ENCODE measurements at regions not wholly inside any gene's neighbourhood (a gene's known extent, or its start where the extent isn't known, plus 50 kb on each side); places are given as distances from the start of the nearest gene placed in this dataset.

DNA sequence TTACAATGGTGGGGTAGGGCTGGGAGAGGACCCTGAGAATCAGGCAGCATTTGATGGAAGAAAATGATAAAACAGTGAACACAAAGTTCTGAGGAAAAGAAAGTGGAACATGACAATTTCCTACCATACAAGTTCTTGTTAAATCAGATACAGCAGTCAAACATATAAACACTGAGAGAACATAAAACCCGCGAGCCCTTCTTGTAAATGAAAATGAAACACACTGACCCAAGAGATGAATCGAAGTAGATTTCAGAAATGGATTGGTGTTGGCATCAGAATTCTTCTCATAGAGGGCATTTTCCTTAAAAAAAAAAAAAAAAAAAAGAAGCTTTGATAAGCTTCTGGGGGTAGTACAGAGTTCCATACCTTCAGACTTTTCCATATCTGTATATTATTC, 134.7 kb upstream of the TMEM45B start:
- ChIA-PET CTCF (no interaction called here), POLR2A (ENCODE audit: unreplicated experiment) (interaction anchor here (0.6 kb wide), 2 partner anchors 11 to 911 kb away, joined by 4 to 7 read pairs; no protein-coding TSS in a partner anchor)
- no CpG with 5 or more reads among the region's 3 CpGs for WGBS, 2 experiments (ENCODE audit: extremely low coverage in 2 of 2, insufficient read length in 1 of 2)
- Histone ChIP-seq H3K9ac (ENCODE audit: low read depth, low read length) (no peak overlapping the region), H3K36me3 (ENCODE audit: control insufficient read depth, insufficient read depth, low read length) (no peaks in the 10 kb centered on the region), H3K4me3 (ENCODE audit: insufficient read depth, low read depth, low read length) (no peak overlapping the region), H2BK15ac (ENCODE audit: low read depth, low read length) (no peak overlapping the region), H3K9me1 (ENCODE audit: insufficient read depth, low read length) (no peaks in the 10 kb centered on the region), H3K4me2 (ENCODE audit: low read depth, low read length) (no peak overlapping the region), H3K23ac (ENCODE audit: low read depth, low read length) (no peak overlapping the region), H2BK20ac (ENCODE audit: low read depth, low read length) (no peak overlapping the region), H4K5ac (ENCODE audit: low read depth, low read length) (no peak overlapping the region), H3K27ac (ENCODE audit: insufficient read depth, low read length) (no peak overlapping the region), H3K27me3 (ENCODE audit: control insufficient read depth, insufficient read depth, low read length) (no peaks in the 10 kb centered on the region; the same call in 1 of the 2 replicates), H3K56ac (ENCODE audit: extremely low read depth, insufficient read depth, low read length) (no peak overlapping the region), H2AK9ac (replicated peaks; ENCODE audit: low read depth, low read length, poor library complexity) (no peak overlapping the region), H4K91ac (ENCODE audit: insufficient read depth, low read depth, low read length) (no peak overlapping the region), H2AK5ac (ENCODE audit: low read depth, low read length) (no peak overlapping the region), H2AFZ (replicated peaks; ENCODE audit: low read length, poor library complexity) (no peak overlapping the region), H3K79me1 (ENCODE audit: low read depth in 1 of 2, low read length in 2 of 2) (no peaks in the 10 kb centered on the region), H3K9me3 (ENCODE audit: control insufficient read depth, insufficient read depth, low read length) (no peaks in the 10 kb centered on the region), H4K8ac (ENCODE audit: low read depth in 2 of 2, low read length in 2 of 2) (no peak overlapping the region), H3K14ac (replicated peaks; ENCODE audit: low read depth, low read length) (no peak overlapping the region), H3K4ac (ENCODE audit: low read depth, low read length) (no peak overlapping the region), H2BK5ac (ENCODE audit: low read depth, low read length, poor library complexity, severe bottlenecking) (no peak overlapping the region), H3K4me1 (ENCODE audit: control insufficient read depth, insufficient read depth, low read length) (no peaks in the 10 kb centered on the region), H2BK120ac (ENCODE audit: low read depth, low read length) (no peak overlapping the region), H3K18ac (ENCODE audit: low read depth, low read length) (no peak overlapping the region), H4K20me1 (ENCODE audit: insufficient read depth, low read length) (no peaks in the 10 kb centered on the region)
- DNase-seq (no peak), ATAC-seq (ENCODE audit: low read depth) (no peak)
- no TSS peak for BruUV-seq (replicated peaks)
- dilution Hi-C loops (cut with HindIII; ENCODE audit: low sequenced_read_pairs, unreplicated experiment) = no loop called here
- in situ Hi-C loops (cut with MboI; ENCODE audit: low sequenced_read_pairs) = no loop called here
- no peak for TF ChIP-seq NFE2L2 (IDR thresholded peaks at IDR 0.05; ENCODE audit: low read depth, low read length)
- TF ChIP-seq MXI1 (IDR thresholded peaks at IDR 0.05; ENCODE audit: borderline replicate concordance, low read depth, low read length) = no peak
- no peak for TF ChIP-seq RCOR1 (IDR thresholded peaks at IDR 0.05; ENCODE audit: insufficient replicate concordance, low read length)
- TF ChIP-seq CHD1 (IDR thresholded peaks at IDR 0.05; ENCODE audit: low read depth, low read length) = no peak
- TF ChIP-seq CEBPB (IDR thresholded peaks at IDR 0.05; ENCODE audit: low read depth, low read length) = no peak
- TF ChIP-seq MAZ (IDR thresholded peaks at IDR 0.05; ENCODE audit: borderline replicate concordance, low read depth, low read length) = no peak
- TF ChIP-seq FOS (IDR thresholded peaks at IDR 0.05; ENCODE audit: low read depth, low read length) = no peak
- TF ChIP-seq, protein P1, sequence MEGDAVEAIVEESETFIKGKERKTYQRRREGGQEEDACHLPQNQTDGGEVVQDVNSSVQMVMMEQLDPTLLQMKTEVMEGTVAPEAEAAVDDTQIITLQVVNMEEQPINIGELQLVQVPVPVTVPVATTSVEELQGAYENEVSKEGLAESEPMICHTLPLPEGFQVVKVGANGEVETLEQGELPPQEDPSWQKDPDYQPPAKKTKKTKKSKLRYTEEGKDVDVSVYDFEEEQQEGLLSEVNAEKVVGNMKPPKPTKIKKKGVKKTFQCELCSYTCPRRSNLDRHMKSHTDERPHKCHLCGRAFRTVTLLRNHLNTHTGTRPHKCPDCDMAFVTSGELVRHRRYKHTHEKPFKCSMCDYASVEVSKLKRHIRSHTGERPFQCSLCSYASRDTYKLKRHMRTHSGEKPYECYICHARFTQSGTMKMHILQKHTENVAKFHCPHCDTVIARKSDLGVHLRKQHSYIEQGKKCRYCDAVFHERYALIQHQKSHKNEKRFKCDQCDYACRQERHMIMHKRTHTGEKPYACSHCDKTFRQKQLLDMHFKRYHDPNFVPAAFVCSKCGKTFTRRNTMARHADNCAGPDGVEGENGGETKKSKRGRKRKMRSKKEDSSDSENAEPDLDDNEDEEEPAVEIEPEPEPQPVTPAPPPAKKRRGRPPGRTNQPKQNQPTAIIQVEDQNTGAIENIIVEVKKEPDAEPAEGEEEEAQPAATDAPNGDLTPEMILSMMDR (conservative IDR thresholded peaks at IDR 0.05; ENCODE audit: low read depth, low read length) = no peak
- intact Hi-C loops (cut with micrococcal nuclease) = loop anchor here (10.0 kb wide), 1 partner anchor 286 kb away; no protein-coding TSS in a partner anchor

Data from IMR-90 (cell line).